ENCODE measurements at regions not wholly inside any gene's neighbourhood (a gene's known extent, or its start where the extent isn't known, plus 50 kb on each side); places are given as distances from the start of the nearest gene placed in this dataset.

DNA sequence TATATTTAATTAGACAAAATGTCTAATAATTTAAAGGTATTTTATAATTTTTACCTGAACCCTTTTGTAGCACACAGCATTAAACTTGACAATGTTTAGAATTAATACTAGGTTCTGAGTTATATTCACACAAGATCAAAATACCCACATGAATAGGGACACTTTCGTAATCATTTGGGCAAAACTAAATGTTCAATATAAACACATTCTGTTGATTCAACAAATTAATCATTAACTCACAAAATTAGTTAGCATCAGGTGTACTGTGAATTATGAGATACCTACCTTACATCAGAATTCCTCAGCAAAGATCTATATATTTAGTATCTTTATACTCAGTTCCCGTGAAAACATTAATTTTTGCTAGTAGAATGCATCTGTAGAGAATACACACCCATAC, 481.5 kb upstream of the MANEA start:
- TF ChIP-seq POLR2A (IDR thresholded peaks at IDR 0.05; ENCODE audit: extremely low read depth, insufficient read length) (no peak), MYC (IDR thresholded peaks at IDR 0.05; ENCODE audit: low read depth, low read length) (no peak)
- TF ChIP-seq, protein P1, sequence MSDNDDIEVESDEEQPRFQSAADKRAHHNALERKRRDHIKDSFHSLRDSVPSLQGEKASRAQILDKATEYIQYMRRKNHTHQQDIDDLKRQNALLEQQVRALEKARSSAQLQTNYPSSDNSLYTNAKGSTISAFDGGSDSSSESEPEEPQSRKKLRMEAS (IDR thresholded peaks at IDR 0.05; ENCODE audit: low read depth, low read length) = no peak
- TF ChIP-seq, protein P2, sequence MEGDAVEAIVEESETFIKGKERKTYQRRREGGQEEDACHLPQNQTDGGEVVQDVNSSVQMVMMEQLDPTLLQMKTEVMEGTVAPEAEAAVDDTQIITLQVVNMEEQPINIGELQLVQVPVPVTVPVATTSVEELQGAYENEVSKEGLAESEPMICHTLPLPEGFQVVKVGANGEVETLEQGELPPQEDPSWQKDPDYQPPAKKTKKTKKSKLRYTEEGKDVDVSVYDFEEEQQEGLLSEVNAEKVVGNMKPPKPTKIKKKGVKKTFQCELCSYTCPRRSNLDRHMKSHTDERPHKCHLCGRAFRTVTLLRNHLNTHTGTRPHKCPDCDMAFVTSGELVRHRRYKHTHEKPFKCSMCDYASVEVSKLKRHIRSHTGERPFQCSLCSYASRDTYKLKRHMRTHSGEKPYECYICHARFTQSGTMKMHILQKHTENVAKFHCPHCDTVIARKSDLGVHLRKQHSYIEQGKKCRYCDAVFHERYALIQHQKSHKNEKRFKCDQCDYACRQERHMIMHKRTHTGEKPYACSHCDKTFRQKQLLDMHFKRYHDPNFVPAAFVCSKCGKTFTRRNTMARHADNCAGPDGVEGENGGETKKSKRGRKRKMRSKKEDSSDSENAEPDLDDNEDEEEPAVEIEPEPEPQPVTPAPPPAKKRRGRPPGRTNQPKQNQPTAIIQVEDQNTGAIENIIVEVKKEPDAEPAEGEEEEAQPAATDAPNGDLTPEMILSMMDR (IDR thresholded peaks at IDR 0.05; ENCODE audit: low read depth, low read length) = no peak

All from NB4 (cell line).